GM12878 (cell line): ENCODE measurements at regions not wholly inside any gene's neighbourhood (a gene's known extent, or its start where the extent isn't known, plus 50 kb on each side); places are given as distances from the start of the nearest gene placed in this dataset.

ENCODE experiments used
- CBFB ChIP-seq: IDR thresholded peaks from 2 replicates; pipeline ENCODE4 v1.6.1; 2016; ENCODE audit warnings: antibody characterized with exemption, low read depth
- JUNB ChIP-seq: IDR thresholded peaks from 2 replicates; pipeline ENCODE4 v1.6.1; 2016; ENCODE audit warnings: antibody characterized with exemption, mild to moderate bottlenecking
- MEF2A ChIP-seq: IDR thresholded peaks from 2 replicates; pipeline ENCODE4 v1.6.1; 2011; ENCODE audit warnings: low read depth, mild to moderate bottlenecking, low read length, moderate library complexity; ENCODE audit not compliant: insufficient read depth
- TF ChIP-seq, protein P1 (sequence below), 3 experiments: IDR thresholded peaks in 2 of 3; conservative IDR thresholded peaks in 1 of 3; 2 replicates each; pipeline ENCODE4 v1.5.1; 2011; ENCODE audit warnings: low read depth in 3 of 3, low read length in 3 of 3, mild to moderate bottlenecking in 3 of 3, control low read depth in 2 of 3, moderate library complexity in 2 of 3, inconsistent platforms in 1 of 3, mixed read lengths in 1 of 3; ENCODE audit not compliant: control insufficient read depth in 2 of 3, insufficient read depth in 1 of 3; ENCODE audit errors: extremely low read depth in 1 of 3
- TF ChIP-seq, protein P2 (sequence below): fragments of 450-650 bp; formaldehyde crosslinking; IDR thresholded peaks from 2 replicates; pipeline ENCODE4 v1.5.0; 2022; ENCODE audit warnings: mild to moderate bottlenecking, missing genetic modification characterization

- TF ChIP-seq, protein P1, sequence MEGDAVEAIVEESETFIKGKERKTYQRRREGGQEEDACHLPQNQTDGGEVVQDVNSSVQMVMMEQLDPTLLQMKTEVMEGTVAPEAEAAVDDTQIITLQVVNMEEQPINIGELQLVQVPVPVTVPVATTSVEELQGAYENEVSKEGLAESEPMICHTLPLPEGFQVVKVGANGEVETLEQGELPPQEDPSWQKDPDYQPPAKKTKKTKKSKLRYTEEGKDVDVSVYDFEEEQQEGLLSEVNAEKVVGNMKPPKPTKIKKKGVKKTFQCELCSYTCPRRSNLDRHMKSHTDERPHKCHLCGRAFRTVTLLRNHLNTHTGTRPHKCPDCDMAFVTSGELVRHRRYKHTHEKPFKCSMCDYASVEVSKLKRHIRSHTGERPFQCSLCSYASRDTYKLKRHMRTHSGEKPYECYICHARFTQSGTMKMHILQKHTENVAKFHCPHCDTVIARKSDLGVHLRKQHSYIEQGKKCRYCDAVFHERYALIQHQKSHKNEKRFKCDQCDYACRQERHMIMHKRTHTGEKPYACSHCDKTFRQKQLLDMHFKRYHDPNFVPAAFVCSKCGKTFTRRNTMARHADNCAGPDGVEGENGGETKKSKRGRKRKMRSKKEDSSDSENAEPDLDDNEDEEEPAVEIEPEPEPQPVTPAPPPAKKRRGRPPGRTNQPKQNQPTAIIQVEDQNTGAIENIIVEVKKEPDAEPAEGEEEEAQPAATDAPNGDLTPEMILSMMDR (IDR thresholded peaks at IDR 0.05 in 2 of 3, conservative IDR thresholded peaks at IDR 0.05 in 1 of 3; ENCODE audit: control insufficient read depth in 2 of 3, extremely low read depth in 1 of 3, insufficient read depth in 1 of 3, low read depth in 3 of 3, low read length in 3 of 3): no peak
- TF ChIP-seq, protein P2, sequence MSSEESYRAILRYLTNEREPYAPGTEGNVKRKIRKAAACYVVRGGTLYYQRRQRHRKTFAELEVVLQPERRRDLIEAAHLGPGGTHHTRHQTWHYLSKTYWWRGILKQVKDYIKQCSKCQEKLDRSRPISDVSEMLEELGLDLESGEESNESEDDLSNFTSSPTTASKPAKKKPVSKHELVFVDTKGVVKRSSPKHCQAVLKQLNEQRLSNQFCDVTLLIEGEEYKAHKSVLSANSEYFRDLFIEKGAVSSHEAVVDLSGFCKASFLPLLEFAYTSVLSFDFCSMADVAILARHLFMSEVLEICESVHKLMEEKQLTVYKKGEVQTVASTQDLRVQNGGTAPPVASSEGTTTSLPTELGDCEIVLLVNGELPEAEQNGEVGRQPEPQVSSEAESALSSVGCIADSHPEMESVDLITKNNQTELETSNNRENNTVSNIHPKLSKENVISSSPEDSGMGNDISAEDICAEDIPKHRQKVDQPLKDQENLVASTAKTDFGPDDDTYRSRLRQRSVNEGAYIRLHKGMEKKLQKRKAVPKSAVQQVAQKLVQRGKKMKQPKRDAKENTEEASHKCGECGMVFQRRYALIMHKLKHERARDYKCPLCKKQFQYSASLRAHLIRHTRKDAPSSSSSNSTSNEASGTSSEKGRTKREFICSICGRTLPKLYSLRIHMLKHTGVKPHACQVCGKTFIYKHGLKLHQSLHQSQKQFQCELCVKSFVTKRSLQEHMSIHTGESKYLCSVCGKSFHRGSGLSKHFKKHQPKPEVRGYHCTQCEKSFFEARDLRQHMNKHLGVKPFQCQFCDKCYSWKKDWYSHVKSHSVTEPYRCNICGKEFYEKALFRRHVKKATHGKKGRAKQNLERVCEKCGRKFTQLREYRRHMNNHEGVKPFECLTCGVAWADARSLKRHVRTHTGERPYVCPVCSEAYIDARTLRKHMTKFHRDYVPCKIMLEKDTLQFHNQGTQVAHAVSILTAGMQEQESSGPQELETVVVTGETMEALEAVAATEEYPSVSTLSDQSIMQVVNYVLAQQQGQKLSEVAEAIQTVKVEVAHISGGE (CRISPR knock-in tag): no peak
- TF ChIP-seq CBFB: no peak
- no peak for TF ChIP-seq MEF2A
- no peak for TF ChIP-seq JUNB
These were observed 223.7 kb upstream of the PRSS58 start for GRCh38 chr7:142481548-142481947.
